ENCODE measurements at regions not wholly inside any gene's neighbourhood (a gene's known extent, or its start where the extent isn't known, plus 50 kb on each side); places are given as distances from the start of the nearest gene placed in this dataset.

GRCh38 chr1:99133756-99134500 lies 129.3 kb upstream of the PLPPR5 start:
- H3K27me3 ChIP-seq (ENCODE audit: control insufficient read depth, insufficient read depth, low read length), result no peaks in the 10 kb centered on the region
- WGBS (ENCODE audit: insufficient coverage), result 77% methylated on average over 3 of the region's 3 CpGs
- no peaks in the 10 kb centered on the region for H3K36me3 ChIP-seq (ENCODE audit: control insufficient read depth, insufficient read depth, low read length)
- H3K9me3 ChIP-seq (ENCODE audit: control insufficient read depth, insufficient read depth, low read length), result no peaks in the 10 kb centered on the region
- TF ChIP-seq CTCF (IDR thresholded peaks at IDR 0.05), result no peak
- DNase-seq (no peak), ATAC-seq (no peak)
- H3K9me3 Mint-ChIP-seq, result peaks cover 2 to 5% of the 10 kb centered on the region in 2 donors
- no peak overlapping the region for H3K27ac Mint-ChIP-seq
- intact Hi-C loops (cut with micrococcal nuclease), result no loop called here
- no peak overlapping the region for H3K27ac ChIP-seq (ENCODE audit: low read length)
- no peaks in the 10 kb centered on the region for H3K36me3 Mint-ChIP-seq
- no peaks in the 10 kb centered on the region for H3K4me1 Mint-ChIP-seq
- no peak overlapping the region for H3K4me3 Mint-ChIP-seq
- no peaks in the 10 kb centered on the region for H3K4me1 ChIP-seq (ENCODE audit: control insufficient read depth, insufficient read depth, low read length)
- H3K4me3 ChIP-seq (ENCODE audit: low read length), result no peak overlapping the region
- no peaks in the 10 kb centered on the region for H3K27me3 Mint-ChIP-seq (ENCODE audit: low read depth in 2 of 2)

- no peaks in the 10 kb centered on the region for H3K4me1 ChIP-seq (ENCODE audit: control insufficient read depth, insufficient read depth, low read length)
- no peak for ATAC-seq
- Mint-ChIP-seq H3K27me3 (ENCODE audit: low read depth in 2 of 2) (no peaks in the 10 kb centered on the region), H3K9me3 (peaks cover 2% of the 10 kb centered on the region in 2 donors), H3K4me3 (no peak overlapping the region), H3K4me1 (no peaks in the 10 kb centered on the region), H3K27ac (no peak overlapping the region), H3K36me3 (no peaks in the 10 kb centered on the region)
- intact Hi-C loops (cut with micrococcal nuclease), result no loop called here
- H3K27ac ChIP-seq (ENCODE audit: low read length), result no peak overlapping the region
- 93% methylated on average over 1 of the region's 1 CpG for WGBS (ENCODE audit: insufficient coverage)
- no peak for DNase-seq
- no peaks in the 10 kb centered on the region for H3K27me3 ChIP-seq (ENCODE audit: control insufficient read depth, insufficient read depth, low read length)
- H3K4me3 ChIP-seq (ENCODE audit: low read length), result no peak overlapping the region
- TF ChIP-seq CTCF (IDR thresholded peaks at IDR 0.05), result no peak
- no peaks in the 10 kb centered on the region for H3K36me3 ChIP-seq (ENCODE audit: control insufficient read depth, insufficient read depth, low read length)
- no peaks in the 10 kb centered on the region for H3K9me3 ChIP-seq (ENCODE audit: control insufficient read depth, insufficient read depth, low read length)
These were observed 126.6 kb upstream of the PLPPR4 start for GRCh38 chr1:99137554-99138206.

- ATAC-seq (no peak), DNase-seq (no peak)
- 91% methylated on average over 10 of the region's 11 CpGs for WGBS (ENCODE audit: insufficient coverage)
- Mint-ChIP-seq H3K4me3 (no peak overlapping the region), H3K27ac (no peak overlapping the region), H3K4me1 (no peaks in the 10 kb centered on the region), H3K36me3 (no peaks in the 10 kb centered on the region), H3K9me3 (peaks cover 0 to 2% of the 10 kb centered on the region in 2 donors), H3K27me3 (ENCODE audit: low read depth in 2 of 2) (no peaks in the 10 kb centered on the region)
- H3K4me1 ChIP-seq (ENCODE audit: control insufficient read depth, insufficient read depth, low read length), result no peaks in the 10 kb centered on the region
- no peak overlapping the region for H3K27ac ChIP-seq (ENCODE audit: low read length)
- H3K9me3 ChIP-seq (ENCODE audit: control insufficient read depth, insufficient read depth, low read length), result no peaks in the 10 kb centered on the region
- H3K27me3 ChIP-seq (ENCODE audit: control insufficient read depth, insufficient read depth, low read length), result no peaks in the 10 kb centered on the region
- TF ChIP-seq CTCF (IDR thresholded peaks at IDR 0.05), result no peak
- no peak overlapping the region for H3K4me3 ChIP-seq (ENCODE audit: low read length)
- intact Hi-C loops (cut with micrococcal nuclease), result no loop called here
- no peaks in the 10 kb centered on the region for H3K36me3 ChIP-seq (ENCODE audit: control insufficient read depth, insufficient read depth, low read length)
These were observed 124.4 kb upstream of the PLPPR4 start for GRCh38 chr1:99139876-99140275.
